ENCODE measurements at regions not wholly inside any gene's neighbourhood (a gene's known extent, or its start where the extent isn't known, plus 50 kb on each side); places are given as distances from the start of the nearest gene placed in this dataset.

GRCh38 chr12:67535971-67536370, 112.6 kb upstream of the DYRK2 start:
- TF ChIP-seq MYC (IDR thresholded peaks at IDR 0.05; ENCODE audit: low read depth, low read length) (no peak), CTCF (IDR thresholded peaks at IDR 0.05; ENCODE audit: extremely low read depth in 1 of 2, insufficient read depth in 1 of 2, low read depth in 1 of 2, low read length in 2 of 2) (no peak), POLR2AphosphoS5 (IDR thresholded peaks at IDR 0.05; ENCODE audit: insufficient read depth, low read depth, low read length) (no peak)
